WERI-Rb-1 (cell line): ENCODE measurements at regions not wholly inside any gene's neighbourhood (a gene's known extent, or its start where the extent isn't known, plus 50 kb on each side); places are given as distances from the start of the nearest gene placed in this dataset.

Experiments
- DNase-seq: peaks from one replicate; pipeline ENCODE4 v3.0.0-alpha.2; 2020
- H3K27ac ChIP-seq: fragments of 250-450 bp; sonication (Bioruptor Pico); 2 replicates; pipeline ENCODE4 v1.5.1; 2020; ENCODE audit warnings: mild to moderate bottlenecking, moderate library complexity
- H3K27me3 ChIP-seq: fragments of 250-450 bp; sonication (Bioruptor Pico); 2 replicates; pipeline ENCODE4 v1.5.1; 2021; ENCODE audit warnings: mild to moderate bottlenecking, low read depth, moderate library complexity; ENCODE audit not compliant: insufficient read depth, severe bottlenecking
- H3K36me3 ChIP-seq: fragments of 250-450 bp; sonication (Bioruptor Pico); 2 replicates; pipeline ENCODE4 v1.5.1; 2020; ENCODE audit warnings: mild to moderate bottlenecking, moderate library complexity
- H3K4me3 ChIP-seq: 2 replicates; pipeline ENCODE4 v1.5.1; 2011; ENCODE audit warnings: low read depth, mild to moderate bottlenecking, control low read depth, low read length
- H3K9me3 ChIP-seq: fragments of 250-450 bp; sonication (Bioruptor Pico); 2 replicates; pipeline ENCODE4 v1.5.1; 2021; ENCODE audit warnings: mild to moderate bottlenecking, moderate library complexity; ENCODE audit not compliant: severe bottlenecking
- CTCF ChIP-seq: IDR thresholded peaks from 2 replicates; pipeline ENCODE4 v1.5.1; 2011; ENCODE audit warnings: low read depth, mild to moderate bottlenecking, control low read depth, inconsistent platforms, low read length

- no peak overlapping the region for H3K4me3 ChIP-seq
- no peaks in the 10 kb centered on the region for H3K27me3 ChIP-seq
- no peak overlapping the region for H3K27ac ChIP-seq
- H3K36me3 ChIP-seq, result no peaks in the 10 kb centered on the region
- no peak for DNase-seq
- TF ChIP-seq CTCF, result no peak
- H3K9me3 ChIP-seq, result no peaks in the 10 kb centered on the region
Measured at GRCh38 chr4:24202579-24202978, 312.7 kb upstream of the PPARGC1A start.

- no peak overlapping the region for H3K4me3 ChIP-seq
- no peaks in the 10 kb centered on the region for H3K27me3 ChIP-seq
- no peak for DNase-seq
- no peak for TF ChIP-seq CTCF
- H3K27ac ChIP-seq, result no peak overlapping the region
- H3K36me3 ChIP-seq, result no peaks in the 10 kb centered on the region
- H3K9me3 ChIP-seq, result no peaks in the 10 kb centered on the region
Measured at GRCh38 chr4:24197955-24198354, 308.1 kb upstream of the PPARGC1A start.

GRCh38 chr4:24196785-24197184 is 306.9 kb upstream of the PPARGC1A start:
- TF ChIP-seq CTCF, result no peak
- no peaks in the 10 kb centered on the region for H3K36me3 ChIP-seq
- no peak overlapping the region for H3K4me3 ChIP-seq
- no peaks in the 10 kb centered on the region for H3K27me3 ChIP-seq
- no peak for DNase-seq
- H3K27ac ChIP-seq, result no peak overlapping the region
- H3K9me3 ChIP-seq, result no peaks in the 10 kb centered on the region

GRCh38 chr4:24195991-24196736 is 306.3 kb upstream of the PPARGC1A start:
- DNase-seq, result no peak

GRCh38 chr4:24192018-24192641 is 302.3 kb upstream of the PPARGC1A start:
- no peak for DNase-seq
- TF ChIP-seq CTCF, result no peak

More at GRCh38 chr4:24195991-24196736, 306.3 kb upstream of the PPARGC1A start:
- Histone ChIP-seq H3K4me3 (no peak overlapping the region), H3K36me3 (no peaks in the 10 kb centered on the region), H3K9me3 (no peaks in the 10 kb centered on the region), H3K27me3 (no peaks in the 10 kb centered on the region), H3K27ac (no peak overlapping the region)
- peak; percentile 45 for TF ChIP-seq CTCF

More at GRCh38 chr4:24192018-24192641, 302.3 kb upstream of the PPARGC1A start:
- H3K4me3 ChIP-seq, result no peak overlapping the region
- H3K36me3 ChIP-seq, result no peaks in the 10 kb centered on the region
- H3K27me3 ChIP-seq, result no peaks in the 10 kb centered on the region
- no peaks in the 10 kb centered on the region for H3K9me3 ChIP-seq
- no peak overlapping the region for H3K27ac ChIP-seq
